ENCODE measurements at regions not wholly inside any gene's neighbourhood (a gene's known extent, or its start where the extent isn't known, plus 50 kb on each side); places are given as distances from the start of the nearest gene placed in this dataset.

GRCh38 chr10:94180576-94180975 lies 182.2 kb downstream of the NOC3L start:
- Histone ChIP-seq H3K9me3 (replicated peaks in 1 of 2; ENCODE audit: control insufficient read depth in 1 of 2, insufficient read depth in 1 of 2, low read length in 2 of 2) (no peaks in the 10 kb centered on the region), H3K4me2 (replicated peaks; ENCODE audit: extremely low read depth, low read length, poor library complexity, severe bottlenecking) (no peak overlapping the region), H3K79me2 (ENCODE audit: insufficient read depth, low read length) (no peaks in the 10 kb centered on the region), H4K20me1 (ENCODE audit: insufficient read depth, low read length) (no peaks in the 10 kb centered on the region), H2AFZ (ENCODE audit: insufficient read depth, low read depth, low read length, poor library complexity, severe bottlenecking) (no peak overlapping the region), H3K27me3 (ENCODE audit: control insufficient read depth in 2 of 2, insufficient read depth in 2 of 2, low read length in 2 of 2) (no peaks in the 10 kb centered on the region), H3K9ac (ENCODE audit: insufficient read depth, low read length, poor library complexity, severe bottlenecking) (no peak overlapping the region), H3K27ac (ENCODE audit: low read depth in 1 of 2, low read length in 2 of 2) (no peak overlapping the region), H3K4me1 (ENCODE audit: control insufficient read depth in 1 of 2, insufficient read depth in 2 of 2, low read length in 2 of 2) (no peaks in the 10 kb centered on the region), H3K4me3 (replicated peaks in 1 of 3; ENCODE audit: low read depth in 2 of 3, low read length in 3 of 3) (no peak overlapping the region), H3K36me3 (replicated peaks in 1 of 2; ENCODE audit: control insufficient read depth in 1 of 2, insufficient read depth in 2 of 2, low read length in 2 of 2) (no peaks in the 10 kb centered on the region)
- Mint-ChIP-seq H3K27me3 (ENCODE audit: low read depth in 3 of 3) (peaks cover 0 to 4% (median 1%) of the 10 kb centered on the region in 3 donors), H3K4me1 (no peaks in the 10 kb centered on the region), H3K36me3 (no peaks in the 10 kb centered on the region), H3K9me3 (no peaks in the 10 kb centered on the region), H3K4me3 (no peak overlapping the region), H3K27ac (no peak overlapping the region)
- no peak for TF ChIP-seq CTCF (IDR thresholded peaks at IDR 0.05)
- DNase-seq, result no peak
- intact Hi-C loops (cut with micrococcal nuclease), result no loop called here
- WGBS (ENCODE audit: insufficient coverage), result no CpG with 5 or more reads among the region's 2 CpGs

GRCh38 chr10:94183666-94184264 lies 179.0 kb downstream of the NOC3L start:
- WGBS (ENCODE audit: insufficient coverage), result 85% methylated on average over 2 of the region's 7 CpGs
- H3K9me3 Mint-ChIP-seq, result peaks cover 0 to 5% (median 0%) of the 10 kb centered on the region in 7 donors
- H3K4me1 ChIP-seq (ENCODE audit: control insufficient read depth in 1 of 2, insufficient read depth in 2 of 2, low read length in 2 of 2), result no peaks in the 10 kb centered on the region

More at GRCh38 chr10:94183666-94184264, 179.0 kb downstream of the NOC3L start:
- H3K9me3 ChIP-seq (replicated peaks in 1 of 2; ENCODE audit: control insufficient read depth in 1 of 2, insufficient read depth in 1 of 2, low read length in 2 of 2), result no peaks in the 10 kb centered on the region
- no peak overlapping the region for H2AFZ ChIP-seq (ENCODE audit: insufficient read depth, low read depth, low read length, poor library complexity, severe bottlenecking)
- H3K27me3 ChIP-seq (ENCODE audit: control insufficient read depth in 2 of 2, insufficient read depth in 2 of 2, low read length in 2 of 2), result no peaks in the 10 kb centered on the region
- H3K27ac Mint-ChIP-seq, result no peak overlapping the region
- no peaks in the 10 kb centered on the region for H3K36me3 ChIP-seq (replicated peaks in 1 of 2; ENCODE audit: control insufficient read depth in 1 of 2, insufficient read depth in 2 of 2, low read length in 2 of 2)
- no peaks in the 10 kb centered on the region for H3K4me1 Mint-ChIP-seq
- H3K27ac ChIP-seq (ENCODE audit: low read depth in 1 of 2, low read length in 2 of 2), result no peak overlapping the region
- H3K4me3 Mint-ChIP-seq, result no peak overlapping the region
- H3K36me3 Mint-ChIP-seq, result no peaks in the 10 kb centered on the region
- H3K4me2 ChIP-seq (replicated peaks; ENCODE audit: extremely low read depth, low read length, poor library complexity, severe bottlenecking), result no peak overlapping the region
- no peak overlapping the region for H3K9ac ChIP-seq (ENCODE audit: insufficient read depth, low read length, poor library complexity, severe bottlenecking)
- no peaks in the 10 kb centered on the region for H4K20me1 ChIP-seq (ENCODE audit: insufficient read depth, low read length)
- DNase-seq, result no peak
- H3K4me3 ChIP-seq (replicated peaks in 1 of 3; ENCODE audit: low read depth in 2 of 3, low read length in 3 of 3), result no peak overlapping the region
- H3K27me3 Mint-ChIP-seq (ENCODE audit: low read depth in 3 of 3), result peaks cover 0 to 4% (median 0%) of the 10 kb centered on the region in 3 donors
- intact Hi-C loops (cut with micrococcal nuclease), result no loop called here
- TF ChIP-seq CTCF (IDR thresholded peaks at IDR 0.05), result no peak
- H3K79me2 ChIP-seq (ENCODE audit: insufficient read depth, low read length), result no peaks in the 10 kb centered on the region

All from CD14-positive monocyte (primary cell).